HG03521 (cell line): ENCODE measurements at regions not wholly inside any gene's neighbourhood (a gene's known extent, or its start where the extent isn't known, plus 50 kb on each side); places are given as distances from the start of the nearest gene placed in this dataset.

Experiments
- ATAC-seq: cut with Tn5 transposase; IDR thresholded peaks from one replicate; pipeline ENCODE4 v1.9.1; 2021; ENCODE audit warnings: mild to moderate bottlenecking, moderate library complexity; ENCODE audit not compliant: unreplicated experiment

- no peak for ATAC-seq
These were observed 139.5 kb upstream of the NDUFV2 start for GRCh38 chr18:8962855-8963635.

- ATAC-seq = no peak
These were observed 138.6 kb upstream of the NDUFV2 start for GRCh38 chr18:8963876-8964275.

GRCh38 chr18:8965398-8965797 is 137.1 kb upstream of the NDUFV2 start:
- ATAC-seq = no peak

- no peak for ATAC-seq
These were observed 135.7 kb upstream of the NDUFV2 start for GRCh38 chr18:8966821-8967220.

GRCh38 chr18:8967573-8967972 is 134.9 kb upstream of the NDUFV2 start:
- ATAC-seq = no peak

- ATAC-seq = no peak
These were observed 132.7 kb upstream of the NDUFV2 start for GRCh38 chr18:8969639-8970390.

GRCh38 chr18:8970843-8971242 is 131.7 kb upstream of the NDUFV2 start:
- no peak for ATAC-seq

- no peak for ATAC-seq
These were observed 130.4 kb upstream of the NDUFV2 start for GRCh38 chr18:8972116-8972515.

- no peak for ATAC-seq
These were observed 128.2 kb upstream of the NDUFV2 start for GRCh38 chr18:8974279-8974678.

GRCh38 chr18:8974696-8975095 is 127.8 kb upstream of the NDUFV2 start:
- no peak for ATAC-seq

- ATAC-seq = no peak
These were observed 126.9 kb upstream of the NDUFV2 start for GRCh38 chr18:8975624-8976023.

- ATAC-seq = no peak
These were observed 125.9 kb upstream of the NDUFV2 start for GRCh38 chr18:8976606-8977005.

- ATAC-seq = no peak
These were observed 125.3 kb upstream of the NDUFV2 start for GRCh38 chr18:8977166-8977565.

- ATAC-seq = no peak
These were observed 124.8 kb upstream of the NDUFV2 start for GRCh38 chr18:8977701-8978100.

- no peak for ATAC-seq
These were observed 124.1 kb upstream of the NDUFV2 start for GRCh38 chr18:8978394-8978793.

- no peak for ATAC-seq
These were observed 123.1 kb upstream of the NDUFV2 start for GRCh38 chr18:8979258-8979988.

GRCh38 chr18:8980496-8980895 is 122.0 kb upstream of the NDUFV2 start:
- no peak for ATAC-seq

- no peak for ATAC-seq
These were observed 121.6 kb upstream of the NDUFV2 start for GRCh38 chr18:8980918-8981317.

GRCh38 chr18:8982416-8983183 is 119.9 kb upstream of the NDUFV2 start:
- no peak for ATAC-seq

- no peak for ATAC-seq
These were observed 119.3 kb upstream of the NDUFV2 start for GRCh38 chr18:8983195-8983594.

- no peak for ATAC-seq
These were observed 118.3 kb upstream of the NDUFV2 start for GRCh38 chr18:8984131-8984721.
